ENCODE measurements at regions not wholly inside any gene's neighbourhood (a gene's known extent, or its start where the extent isn't known, plus 50 kb on each side); places are given as distances from the start of the nearest gene placed in this dataset.

- TF ChIP-seq CTCF (IDR thresholded peaks at IDR 0.05) (no peak), POLR2A (IDR thresholded peaks at IDR 0.05) (no peak)
Measured at GRCh38 chr7:85693326-85693725, 506.5 kb upstream of the SEMA3D start.
